ENCODE measurements at regions not wholly inside any gene's neighbourhood (a gene's known extent, or its start where the extent isn't known, plus 50 kb on each side); places are given as distances from the start of the nearest gene placed in this dataset.

DNA sequence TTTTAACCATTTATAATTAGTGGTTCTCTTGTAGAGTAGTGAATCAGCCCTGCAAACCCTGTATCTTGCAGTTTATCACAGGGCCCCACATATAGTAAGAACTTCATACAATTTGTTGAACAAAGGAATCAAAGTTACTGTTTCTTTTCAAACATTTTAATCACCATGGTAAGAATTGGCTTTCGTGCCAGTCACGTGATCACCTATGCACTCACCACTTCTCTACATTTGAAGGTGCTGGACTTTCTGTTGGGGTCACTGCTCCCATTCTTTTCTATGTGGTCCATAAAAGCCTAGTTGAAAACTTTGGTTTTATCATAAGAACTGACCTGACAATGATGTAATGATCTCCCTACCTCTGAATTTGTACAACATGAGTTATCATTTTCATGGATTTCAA lies 426.4 kb upstream of the CPEB2 start:
- no peak for DNase-seq (ENCODE audit: low spot score)
- in situ Hi-C loops (cut with HindIII; ENCODE audit: low sequenced_read_pairs): no loop called here

DNA sequence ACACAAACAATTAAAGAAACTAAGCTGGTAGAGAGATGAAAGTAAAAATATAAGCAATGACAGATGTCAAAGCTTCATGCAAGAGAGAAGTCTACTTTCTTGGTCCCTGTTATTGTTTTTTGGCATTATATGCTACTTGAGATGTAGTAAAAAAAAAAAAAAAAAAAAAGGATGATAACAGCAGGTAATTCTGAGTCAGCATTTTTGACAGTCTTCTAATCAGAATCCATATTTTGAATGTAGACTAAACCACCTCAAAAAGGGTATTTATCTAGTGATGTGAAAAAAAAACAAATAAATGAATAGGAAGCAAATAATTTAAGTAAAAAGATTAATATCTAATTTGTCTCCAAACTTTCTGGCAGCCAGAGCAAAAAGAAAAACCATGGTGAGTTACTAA lies 422.2 kb upstream of the CPEB2 start:
- no peak for DNase-seq (ENCODE audit: low spot score)
- in situ Hi-C loops (cut with HindIII; ENCODE audit: low sequenced_read_pairs): no loop called here

DNA sequence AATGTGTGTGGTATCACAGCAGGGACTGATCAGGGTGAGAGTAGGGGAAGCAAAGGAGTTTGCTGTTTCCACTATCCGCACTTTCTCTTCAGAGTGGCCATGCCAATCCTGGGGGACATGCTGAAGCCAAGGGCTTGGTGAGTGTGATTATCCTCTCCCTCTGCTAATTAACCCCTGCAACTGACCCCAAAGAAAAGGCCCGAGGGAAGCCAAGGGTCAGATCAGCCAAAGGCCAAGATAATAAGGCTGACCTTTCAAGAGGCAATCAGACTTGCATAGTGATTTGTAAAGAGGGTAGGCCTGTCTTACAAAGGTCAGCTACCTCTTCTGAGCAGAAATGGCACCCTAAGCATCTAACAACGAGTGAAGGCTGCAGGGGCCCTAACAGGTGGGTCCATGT lies 420.5 kb upstream of the CPEB2 start:
- DNase-seq (ENCODE audit: low spot score): no peak
- in situ Hi-C loops (cut with HindIII; ENCODE audit: low sequenced_read_pairs): no loop called here

DNA sequence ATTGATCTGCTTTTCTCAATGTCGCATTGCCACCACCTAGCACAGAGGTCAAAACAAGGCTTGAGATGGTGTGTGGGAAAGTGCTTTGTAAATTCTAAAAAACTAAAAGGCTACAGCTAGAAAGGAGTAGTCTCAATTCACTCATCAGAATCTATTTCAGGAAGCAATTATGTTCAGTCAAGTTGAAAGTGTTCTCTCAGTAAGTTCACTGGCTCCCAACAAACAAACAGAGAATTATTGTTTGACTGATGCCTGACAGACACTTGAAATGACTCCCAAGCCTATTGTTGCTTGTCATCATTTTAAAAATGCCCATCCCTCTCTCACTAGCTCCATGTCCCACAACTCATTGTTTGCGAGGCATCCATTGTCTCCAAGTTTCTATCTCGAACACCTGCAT lies 419.6 kb upstream of the CPEB2 start:
- no peak for DNase-seq (ENCODE audit: low spot score)
- in situ Hi-C loops (cut with HindIII; ENCODE audit: low sequenced_read_pairs): no loop called here

DNA sequence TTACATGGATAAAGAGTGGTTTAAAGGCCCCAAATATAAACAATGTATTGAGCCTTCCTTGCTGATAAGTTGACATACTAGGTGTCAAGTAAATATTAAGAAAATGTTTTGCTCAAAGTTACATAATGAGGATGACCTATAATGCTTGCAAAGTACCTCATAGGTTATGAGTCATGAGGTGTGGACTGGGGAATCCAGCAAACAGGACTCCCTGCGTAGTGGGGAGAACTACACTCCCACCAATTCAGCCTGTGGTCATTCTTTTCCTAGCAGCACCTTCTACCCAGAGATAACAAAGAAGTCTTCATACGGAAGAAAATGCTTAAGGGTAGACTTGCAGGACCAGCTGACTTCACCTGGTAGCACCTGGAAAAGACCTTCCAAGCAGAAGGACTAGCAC lies 418.9 kb upstream of the CPEB2 start:
- no peak for DNase-seq (ENCODE audit: low spot score)
- in situ Hi-C loops (cut with HindIII; ENCODE audit: low sequenced_read_pairs): no loop called here

DNA sequence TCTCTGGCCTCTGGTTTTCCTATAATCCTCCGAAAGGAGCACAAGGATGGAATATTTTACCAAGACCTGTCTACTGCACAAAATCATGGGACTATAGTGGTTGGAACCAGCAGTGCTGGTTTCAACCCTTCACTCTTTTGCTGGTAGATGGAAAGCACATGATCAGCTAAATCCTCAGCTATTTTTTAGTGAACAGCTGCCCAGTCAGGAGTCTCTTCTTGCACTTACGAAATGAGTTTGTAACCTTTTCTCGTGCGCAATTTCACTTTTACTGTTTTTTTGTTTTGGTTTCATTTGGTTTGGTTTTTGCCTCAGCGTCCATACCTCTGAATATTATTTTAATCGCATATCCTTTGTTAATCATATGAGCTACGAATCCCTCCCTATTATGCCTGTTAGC lies 418.5 kb upstream of the CPEB2 start:
- no peak for DNase-seq (ENCODE audit: low spot score)
- in situ Hi-C loops (cut with HindIII; ENCODE audit: low sequenced_read_pairs): no loop called here

DNA sequence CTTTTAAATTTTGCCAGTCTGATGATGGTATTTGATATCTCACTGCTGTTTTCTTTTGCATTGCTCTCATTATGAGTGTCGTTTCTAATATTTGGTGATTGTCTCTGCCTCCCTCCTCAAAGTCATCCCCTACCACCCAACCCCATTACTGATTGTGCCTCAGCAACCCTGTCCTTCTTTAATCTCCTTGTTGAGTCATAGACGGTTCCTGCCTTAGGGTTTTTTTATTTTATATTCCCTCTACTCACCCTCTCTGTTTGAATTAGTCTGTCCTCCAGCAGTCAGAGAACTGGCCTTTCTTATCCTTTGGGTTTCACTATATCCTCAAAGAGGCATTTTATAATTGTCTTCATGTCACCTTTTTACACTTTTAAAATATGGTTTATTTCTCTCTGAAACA lies 409.3 kb upstream of the CPEB2 start:
- DNase-seq (ENCODE audit: low spot score): no peak
- in situ Hi-C loops (cut with HindIII; ENCODE audit: low sequenced_read_pairs): no loop called here

DNA sequence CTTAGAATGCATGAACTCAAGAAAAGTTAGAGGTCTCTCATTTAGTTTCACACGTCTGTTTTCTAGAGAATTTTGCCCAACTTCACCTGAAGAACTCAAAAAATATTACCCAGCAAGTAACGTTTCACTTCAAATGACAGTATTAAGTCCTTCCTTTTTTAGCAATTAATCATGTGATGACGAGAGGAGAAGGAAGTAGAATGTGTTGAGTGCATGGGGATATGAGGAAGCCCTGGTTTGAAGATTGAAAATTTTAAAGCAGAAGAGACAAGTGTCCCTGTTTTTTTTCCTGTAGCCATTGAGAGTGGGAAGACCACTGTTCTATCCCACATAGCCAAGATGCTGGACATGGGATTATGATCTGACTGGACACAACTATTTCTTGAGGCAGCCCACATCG lies 406.3 kb upstream of the CPEB2 start:
- no peak for DNase-seq (ENCODE audit: low spot score)
- in situ Hi-C loops (cut with HindIII; ENCODE audit: low sequenced_read_pairs): no loop called here

DNA sequence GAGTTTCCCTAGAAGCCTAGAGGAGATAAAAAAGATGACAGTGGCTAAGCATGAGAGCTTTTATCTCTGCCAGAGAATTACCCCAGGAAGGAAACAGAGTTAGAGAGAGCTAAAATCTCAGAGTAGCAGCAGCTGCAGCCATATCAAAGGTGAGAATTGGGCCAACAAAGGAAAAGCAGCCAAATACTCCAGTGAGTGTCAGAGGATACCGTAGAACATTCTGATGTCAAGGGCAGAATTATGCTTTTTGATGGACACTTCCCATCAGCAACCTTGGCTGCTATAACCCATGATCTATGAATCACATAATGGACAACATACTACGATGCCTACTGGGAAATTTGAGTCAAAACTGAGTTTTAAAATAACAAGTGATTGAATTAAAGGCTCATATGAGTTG lies 405.8 kb upstream of the CPEB2 start:
- no peak for DNase-seq (ENCODE audit: low spot score)
- in situ Hi-C loops (cut with HindIII; ENCODE audit: low sequenced_read_pairs): no loop called here

DNA sequence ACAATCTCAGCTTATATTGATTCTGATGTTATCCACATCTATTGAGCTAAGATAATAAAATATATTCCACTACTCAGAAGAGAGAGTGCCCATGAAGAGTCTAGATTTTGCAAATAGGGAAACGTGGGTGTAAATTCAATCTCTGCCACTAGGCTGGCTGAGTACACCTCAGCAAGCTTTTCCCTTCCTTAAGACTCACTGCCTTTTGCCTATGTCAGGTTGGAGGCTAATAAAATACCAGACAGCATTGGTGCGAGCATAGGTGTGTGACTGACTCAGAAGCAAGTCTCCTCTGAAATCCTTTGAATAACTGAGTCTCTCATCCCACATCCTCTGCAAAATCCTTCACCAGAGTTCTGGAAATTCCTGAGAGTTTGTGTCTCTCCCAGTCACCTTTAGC lies 405.4 kb upstream of the CPEB2 start:
- in situ Hi-C loops (cut with HindIII; ENCODE audit: low sequenced_read_pairs): no loop called here
- no peak for DNase-seq (ENCODE audit: low spot score)

DNA sequence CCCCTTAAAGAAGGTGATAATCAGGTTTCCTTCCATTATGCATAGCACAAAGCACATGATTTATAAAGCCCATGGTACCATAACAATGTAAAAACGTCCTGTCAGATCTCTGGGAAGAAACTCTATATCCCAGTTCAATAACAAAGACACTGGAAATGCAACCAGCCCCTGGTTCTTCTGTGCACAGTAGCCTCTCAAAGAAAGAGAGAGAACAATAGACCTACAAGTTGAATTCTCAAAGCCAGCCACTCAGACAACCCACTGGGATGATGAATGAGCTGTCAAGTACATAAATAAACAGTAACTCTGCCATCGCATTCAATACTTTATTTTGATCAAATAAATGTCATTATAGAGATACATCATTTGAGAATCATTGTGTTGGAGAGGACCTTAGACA lies 400.1 kb upstream of the CPEB2 start:
- in situ Hi-C loops (cut with HindIII; ENCODE audit: low sequenced_read_pairs): no loop called here

DNA sequence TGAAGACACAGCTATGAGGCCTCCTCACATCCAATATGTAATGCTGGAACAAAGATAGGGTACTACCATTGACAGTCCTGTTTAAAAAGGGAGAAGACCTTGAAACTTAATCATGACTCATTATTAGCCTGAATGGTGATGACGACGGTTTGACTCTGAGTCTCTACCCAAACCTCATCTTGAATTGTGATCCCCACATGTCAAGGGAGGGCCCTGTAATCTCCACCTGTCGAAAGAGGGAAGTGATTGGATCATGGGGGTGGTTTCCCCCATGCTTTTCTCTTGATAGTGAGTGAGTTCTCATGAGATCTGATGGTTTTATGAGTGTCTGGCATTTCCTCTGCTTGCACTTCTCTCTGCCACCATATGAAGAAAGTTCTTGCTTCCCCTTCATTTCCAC lies 395.3 kb upstream of the CPEB2 start:
- no peak for DNase-seq (ENCODE audit: low spot score)
- in situ Hi-C loops (cut with HindIII; ENCODE audit: low sequenced_read_pairs): no loop called here

More for the DNA sequence above, 400.1 kb upstream of the CPEB2 start:
- DNase-seq (ENCODE audit: low spot score): no peak

DNA sequence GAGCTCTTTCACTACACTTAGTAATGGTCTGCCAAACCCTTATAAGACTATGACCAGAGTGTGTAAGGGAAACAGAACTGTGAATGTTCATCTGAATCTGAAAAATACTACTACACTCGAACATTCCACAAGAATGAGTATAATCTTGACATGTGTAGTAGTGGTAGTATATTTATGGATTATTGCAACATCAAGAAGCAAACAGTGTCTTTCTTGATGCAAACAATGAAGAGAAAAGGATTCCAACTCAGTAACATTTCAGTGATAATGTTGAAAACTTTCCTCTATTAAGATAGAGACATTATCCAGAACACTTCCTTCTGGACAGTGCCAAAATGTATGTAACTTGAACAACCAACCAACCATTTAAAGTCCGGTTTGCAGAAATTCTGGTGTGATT lies 394.7 kb upstream of the CPEB2 start:
- no peak for DNase-seq (ENCODE audit: low spot score)
- in situ Hi-C loops (cut with HindIII; ENCODE audit: low sequenced_read_pairs): no loop called here

DNA sequence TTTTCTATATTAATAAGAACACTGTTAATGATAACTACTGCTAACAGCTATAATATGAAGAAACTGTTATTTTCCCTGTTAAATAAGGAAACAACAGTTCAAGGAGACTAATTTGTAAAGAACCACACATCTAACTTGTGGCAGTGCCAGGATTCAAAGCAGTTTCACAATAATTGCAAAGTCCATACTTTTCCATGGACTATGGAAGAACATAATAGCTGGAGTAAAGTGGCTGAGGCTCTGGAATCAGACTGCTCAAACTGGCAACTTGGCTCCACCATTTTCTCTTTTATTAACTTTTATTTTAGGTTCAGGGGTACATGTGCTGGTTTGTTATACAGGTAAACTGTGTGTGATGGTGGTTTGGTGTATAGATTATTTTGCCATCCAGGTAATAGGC lies 393.7 kb upstream of the CPEB2 start:
- in situ Hi-C loops (cut with HindIII; ENCODE audit: low sequenced_read_pairs): no loop called here

DNA sequence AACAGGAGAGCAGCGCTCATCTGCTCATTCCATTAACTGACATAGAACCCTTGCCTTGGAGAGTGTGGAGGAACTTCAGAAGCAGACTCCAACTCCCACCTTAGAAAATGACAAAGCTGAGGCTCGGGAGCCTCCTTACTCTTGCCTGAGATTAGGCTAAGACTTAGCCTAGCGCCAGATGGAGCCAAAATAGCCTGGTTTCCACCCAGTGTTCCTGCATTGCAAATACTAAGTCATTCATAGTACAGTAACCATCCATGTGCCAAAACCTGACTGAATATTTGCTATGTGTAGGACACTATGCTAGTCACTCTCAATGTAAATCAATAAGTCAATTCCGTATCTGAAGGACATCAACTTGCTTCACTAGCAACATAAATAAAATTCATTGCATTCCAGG lies 387.4 kb upstream of the CPEB2 start:
- DNase-seq (ENCODE audit: low spot score): no peak
- in situ Hi-C loops (cut with HindIII; ENCODE audit: low sequenced_read_pairs): no loop called here

More for the DNA sequence above, 393.7 kb upstream of the CPEB2 start:
- DNase-seq (ENCODE audit: low spot score): no peak

DNA sequence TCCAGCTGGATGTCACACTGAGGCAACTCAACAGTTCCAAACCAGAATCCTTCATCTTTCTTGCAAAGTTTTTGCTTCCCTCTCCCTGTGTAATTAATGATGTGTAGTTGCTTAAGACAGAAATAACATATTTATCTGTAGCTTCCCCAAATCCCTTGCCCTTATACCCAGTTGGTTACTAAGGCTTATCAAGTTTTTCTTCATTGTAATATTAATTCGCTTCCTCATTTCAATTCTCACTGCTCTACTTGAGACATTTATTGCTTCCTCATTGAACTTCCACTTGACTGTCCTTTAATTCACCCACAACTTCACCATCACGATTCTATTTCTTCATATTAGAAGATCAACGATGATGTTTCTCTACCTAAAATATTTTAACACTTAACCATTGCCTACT lies 386.6 kb upstream of the CPEB2 start:
- in situ Hi-C loops (cut with HindIII; ENCODE audit: low sequenced_read_pairs): no loop called here
- no peak for DNase-seq (ENCODE audit: low spot score)

DNA sequence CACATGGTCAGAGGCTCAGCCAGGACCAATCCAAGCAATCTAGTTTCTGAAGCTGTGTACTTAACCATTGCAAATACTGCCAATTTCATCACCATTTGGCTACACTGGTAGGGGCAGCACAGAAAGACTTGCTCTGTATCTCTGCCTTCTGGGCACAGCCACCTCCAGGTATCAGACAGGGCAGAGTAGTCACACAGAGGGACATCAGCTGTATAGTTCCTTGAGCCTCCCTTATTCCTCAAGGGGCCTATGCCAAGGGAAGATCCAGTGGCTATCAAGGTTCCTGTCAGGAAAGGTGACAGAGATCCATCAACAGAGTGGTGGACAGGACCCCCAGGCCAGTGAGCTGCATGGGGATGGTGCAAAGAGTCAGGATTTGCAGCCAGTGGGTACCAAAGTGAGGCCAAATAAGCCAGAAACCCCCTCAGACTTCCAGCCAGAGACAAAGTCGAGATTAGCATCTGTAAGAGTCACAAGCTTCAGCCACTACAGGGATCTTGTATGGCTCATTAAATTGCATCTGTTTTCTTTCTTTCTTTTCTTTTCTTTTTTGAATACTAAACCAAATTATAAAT lies 381.6 kb upstream of the CPEB2 start:
- in situ Hi-C loops (cut with HindIII; ENCODE audit: low sequenced_read_pairs): no loop called here
- DNase-seq (ENCODE audit: low spot score): no peak

DNA sequence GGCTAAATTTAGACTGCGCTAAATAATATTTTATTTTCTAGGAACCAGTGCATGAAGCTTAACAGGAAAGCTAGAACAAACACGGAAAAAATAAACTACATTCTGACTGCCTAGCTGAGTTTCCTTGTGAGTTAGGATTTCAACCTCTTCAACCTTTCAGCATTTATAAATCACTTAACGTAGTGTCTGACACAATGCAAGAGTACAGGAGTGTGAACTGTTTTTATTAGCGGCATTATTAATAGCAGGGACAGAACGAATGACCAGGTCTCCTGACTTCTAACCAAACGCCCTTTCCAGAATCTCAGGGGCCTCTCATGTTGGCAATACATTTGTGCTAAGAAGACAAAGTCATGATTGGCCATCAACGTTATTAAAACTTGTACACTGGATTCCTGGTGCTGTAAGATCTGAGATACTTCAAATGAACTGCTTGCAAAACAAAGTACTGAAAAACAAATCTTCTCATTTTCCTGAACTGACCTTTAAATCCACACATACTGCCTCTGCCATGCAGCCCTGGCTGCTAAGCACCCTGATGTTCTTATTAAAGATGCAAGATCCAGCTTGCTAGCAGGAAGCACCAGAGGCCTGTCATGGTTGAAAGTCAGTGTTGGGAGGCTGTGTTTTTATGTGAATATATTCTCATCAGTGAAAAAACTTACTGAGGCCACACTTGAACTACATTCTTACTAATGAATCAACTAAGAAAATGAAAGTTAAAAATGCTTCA lies 380.4 kb upstream of the CPEB2 start:
- no peak for DNase-seq (ENCODE audit: low spot score)
- in situ Hi-C loops (cut with HindIII; ENCODE audit: low sequenced_read_pairs): no loop called here

DNA sequence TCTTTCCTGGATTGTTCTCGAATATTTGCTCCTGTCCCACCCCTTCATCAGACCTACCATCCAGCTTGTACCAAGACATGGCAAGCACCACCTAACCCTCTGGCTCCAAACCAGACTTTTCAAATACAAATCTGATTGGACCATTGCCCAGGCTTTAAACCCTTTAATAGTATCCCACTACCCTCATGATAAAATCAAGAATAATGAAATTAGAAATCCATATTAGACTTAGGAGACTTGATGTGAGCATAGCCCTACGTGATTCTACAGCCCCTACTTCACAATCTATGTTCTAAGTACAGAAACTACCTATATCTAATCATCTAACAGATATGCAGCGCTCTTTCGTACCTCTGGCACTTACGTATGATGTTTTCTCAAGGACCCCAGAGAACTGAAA lies 375.2 kb upstream of the CPEB2 start:
- in situ Hi-C loops (cut with HindIII; ENCODE audit: low sequenced_read_pairs): no loop called here

DNA sequence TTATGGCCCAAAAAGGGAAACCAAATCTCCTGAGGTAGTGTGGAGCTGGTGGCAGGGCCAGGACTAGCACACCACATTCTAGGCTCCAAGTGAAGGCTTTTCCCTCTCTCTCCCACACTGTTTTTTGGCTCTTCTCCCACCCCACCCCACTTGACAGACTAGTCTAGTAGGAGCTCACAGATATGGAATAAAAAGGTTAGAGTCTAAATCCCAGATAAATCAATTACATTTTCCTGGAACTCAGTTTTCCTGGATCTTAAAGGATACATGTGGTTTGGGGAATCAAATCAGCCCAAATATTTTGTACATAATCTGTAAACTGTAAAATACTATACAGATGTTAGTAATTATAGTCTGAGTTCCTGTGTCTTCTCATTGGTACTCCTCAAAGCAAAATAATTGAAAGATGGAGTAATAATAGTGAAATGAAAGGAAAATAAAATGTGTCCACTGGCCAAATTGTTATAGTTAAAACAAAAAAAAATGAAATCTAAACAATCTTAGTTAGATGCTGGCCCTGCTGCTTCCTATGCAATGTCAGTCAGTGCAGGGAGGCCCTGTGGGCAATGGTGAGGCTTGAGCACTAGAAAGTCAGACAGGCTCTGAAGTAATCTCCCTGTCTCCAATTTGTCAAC lies 370.4 kb upstream of the CPEB2 start:
- in situ Hi-C loops (cut with HindIII; ENCODE audit: low sequenced_read_pairs): no loop called here
- DNase-seq (ENCODE audit: low spot score): no peak

More for the DNA sequence above, 375.2 kb upstream of the CPEB2 start:
- DNase-seq (ENCODE audit: low spot score): no peak

DNA sequence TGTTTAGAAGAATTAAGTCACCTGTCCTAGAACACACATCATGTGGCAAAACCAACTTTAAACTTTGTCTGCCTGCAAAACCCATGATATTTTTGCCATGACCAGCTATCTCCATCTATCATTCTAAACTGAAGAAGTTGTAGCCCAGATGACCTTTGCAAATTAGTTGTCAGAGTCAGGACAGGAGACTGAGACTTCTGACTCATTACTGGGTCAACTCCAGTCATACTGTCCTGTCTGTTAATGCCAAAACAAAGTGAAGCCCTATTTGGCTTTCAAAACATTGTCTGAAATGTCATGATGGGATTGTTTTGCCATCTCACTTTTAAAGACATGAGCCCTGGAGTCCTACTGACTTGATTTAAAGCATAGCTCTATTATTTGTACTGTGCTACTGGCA lies 365.7 kb upstream of the CPEB2 start:
- no peak for DNase-seq (ENCODE audit: low spot score)
- in situ Hi-C loops (cut with HindIII; ENCODE audit: low sequenced_read_pairs): no loop called here
